GM19455 (cell line): ENCODE measurements at regions not wholly inside any gene's neighbourhood (a gene's known extent, or its start where the extent isn't known, plus 50 kb on each side); places are given as distances from the start of the nearest gene placed in this dataset.
A peak's percentile ranks its signal among the peaks of the same experiment; 100 is the strongest.

Source experiments
- ATAC-seq: cut with Tn5 transposase; IDR thresholded peaks from one replicate; pipeline ENCODE4 v1.9.1; 2021; ENCODE audit not compliant: unreplicated experiment

DNA sequence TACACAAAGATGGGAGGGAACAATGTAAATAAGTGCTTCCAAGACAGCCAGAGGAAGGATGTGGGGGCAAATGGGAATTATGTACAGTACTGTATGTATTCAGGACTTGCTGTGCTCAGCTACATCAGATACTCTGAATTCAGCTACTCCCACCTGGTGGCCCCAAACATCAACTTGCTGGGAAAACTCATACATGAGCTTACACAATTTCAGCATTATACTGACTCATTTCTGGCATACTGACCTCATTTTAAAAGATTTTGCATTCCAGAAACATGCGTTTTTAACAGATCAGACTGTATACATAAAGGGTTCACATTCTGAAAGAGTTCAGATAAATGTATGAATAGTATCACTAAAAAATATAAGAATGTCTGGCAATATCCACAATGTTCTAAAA is 59.7 kb downstream of the GPX5 start:
- no peak for ATAC-seq

DNA sequence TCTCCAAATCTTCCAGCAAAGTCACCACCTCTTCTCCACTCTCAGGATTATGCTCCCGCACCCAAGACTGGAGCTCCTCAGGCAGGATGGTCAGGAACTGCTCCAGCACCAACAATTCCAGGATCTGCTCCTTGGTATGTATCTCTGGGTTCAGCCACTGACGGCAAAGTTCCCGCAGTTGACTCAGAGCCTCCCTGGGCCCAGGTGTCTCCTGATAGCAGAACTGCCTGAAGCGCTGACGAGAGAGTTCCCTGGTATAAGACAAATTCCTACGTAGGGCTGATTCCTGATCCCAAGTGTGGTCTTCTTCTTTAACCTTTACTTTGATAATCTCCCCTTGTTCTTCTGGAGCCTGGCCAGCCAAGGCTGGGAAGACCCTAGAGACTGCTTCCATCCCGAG is 60.6 kb downstream of the GPX5 start:
- ATAC-seq: no peak

DNA sequence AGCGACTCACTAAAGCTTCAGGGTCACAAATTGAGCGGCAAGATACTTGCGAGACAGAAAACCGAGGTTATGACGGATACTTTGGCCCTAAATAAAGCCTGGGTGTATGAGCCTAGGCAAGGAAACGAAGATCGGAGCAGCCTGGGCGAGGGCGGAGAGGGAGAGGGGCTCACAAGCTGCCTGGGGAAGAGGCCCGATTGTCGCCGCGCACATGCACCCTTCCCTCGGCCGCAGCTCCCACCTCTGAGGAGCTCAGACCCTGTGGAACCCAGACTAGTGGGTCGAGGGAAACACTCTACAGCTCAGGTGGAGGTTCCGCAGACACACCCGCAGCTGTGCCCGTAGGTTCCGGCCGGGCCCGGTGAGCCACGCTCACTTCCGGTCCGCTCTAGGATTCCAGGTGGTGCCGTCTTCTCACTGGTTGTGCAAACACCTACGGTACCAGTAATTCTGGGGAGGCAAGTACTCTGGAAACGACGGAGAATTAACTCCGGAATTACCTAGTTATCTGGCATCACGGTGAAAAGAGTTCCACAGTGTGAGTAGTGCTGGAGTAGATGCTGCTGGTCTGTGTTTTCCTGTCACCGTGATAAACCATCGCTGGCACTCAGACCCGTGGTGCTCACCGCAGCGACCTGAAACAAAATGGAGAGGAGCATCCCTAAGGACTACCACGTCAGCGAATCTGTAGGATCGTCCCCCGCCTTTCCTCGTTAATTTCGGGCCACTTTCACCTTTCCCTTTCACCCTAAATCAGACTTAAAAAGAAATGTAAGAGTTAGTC is 61.5 kb downstream of the GPX5 start:
- peak; percentile 79 for ATAC-seq

DNA sequence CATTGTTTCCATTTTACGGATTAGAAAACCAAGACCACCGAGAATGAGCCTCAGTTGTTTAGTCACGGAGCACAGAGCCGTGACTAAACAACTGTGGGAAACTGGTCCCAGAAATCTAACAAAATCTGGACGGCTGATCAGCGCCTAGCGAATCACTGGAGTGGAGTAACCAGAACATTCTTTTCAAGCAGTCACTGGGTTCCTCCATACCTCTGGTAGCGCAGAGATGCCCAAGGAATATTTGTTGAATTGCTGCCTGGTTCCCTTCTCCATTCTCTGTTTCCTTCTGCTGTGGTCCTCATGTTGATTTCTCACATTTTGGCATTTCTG is 62.0 kb downstream of the GPX5 start:
- ATAC-seq: no peak

DNA sequence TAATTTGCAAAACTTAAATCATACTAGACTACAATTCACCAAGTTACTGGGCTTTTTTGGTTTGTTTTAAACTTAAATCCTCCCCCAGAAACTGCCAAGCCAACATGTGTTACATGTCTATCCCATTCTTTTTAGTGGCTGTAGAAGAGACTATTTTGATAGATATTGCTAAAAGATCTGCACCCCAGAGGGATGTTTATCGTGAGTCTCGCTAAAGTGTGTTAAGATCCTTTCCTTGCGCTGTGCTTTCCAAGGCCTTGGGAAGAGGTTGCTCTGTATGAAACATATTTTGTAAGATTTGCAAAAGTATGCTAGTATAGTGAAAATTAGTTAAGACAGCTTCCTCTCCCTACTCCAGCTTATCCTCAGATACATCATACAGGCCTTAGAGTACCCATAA is 63.0 kb downstream of the GPX5 start:
- no peak for ATAC-seq

DNA sequence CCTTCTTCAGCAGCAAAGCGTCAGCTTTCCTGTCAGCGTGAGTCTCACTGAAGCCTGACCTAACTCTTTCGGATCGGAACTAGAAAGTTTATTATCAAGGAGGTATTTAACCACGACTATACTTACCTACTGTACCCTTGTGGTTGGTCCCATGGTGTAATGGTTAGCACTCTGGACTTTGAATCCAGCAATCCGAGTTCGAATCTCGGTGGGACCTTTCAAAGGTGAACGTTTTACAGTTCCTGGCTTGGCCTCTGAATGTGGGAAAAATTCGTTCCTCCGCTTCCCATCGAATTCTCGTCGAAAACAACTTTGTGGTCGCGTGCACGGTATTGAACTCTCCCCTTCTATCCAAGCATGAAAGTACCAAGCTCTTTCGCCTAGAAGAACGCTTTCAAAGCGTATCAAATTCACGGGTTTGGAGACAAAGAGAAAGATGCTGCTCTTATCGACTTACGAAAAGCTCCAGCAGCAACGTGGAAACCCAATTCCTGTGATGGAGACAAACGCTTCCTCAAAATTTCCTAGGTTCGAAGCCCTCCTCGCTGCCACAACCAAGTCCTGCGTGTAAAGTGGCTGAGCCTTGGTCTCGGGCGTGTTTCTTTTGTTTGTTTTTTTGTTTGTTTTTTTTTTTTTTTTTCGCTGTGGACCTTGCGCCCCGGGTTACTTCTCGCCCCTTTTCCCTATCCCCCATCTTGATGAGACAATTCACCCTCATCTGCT is 63.7 kb downstream of the GPX5 start:
- no peak for ATAC-seq

DNA sequence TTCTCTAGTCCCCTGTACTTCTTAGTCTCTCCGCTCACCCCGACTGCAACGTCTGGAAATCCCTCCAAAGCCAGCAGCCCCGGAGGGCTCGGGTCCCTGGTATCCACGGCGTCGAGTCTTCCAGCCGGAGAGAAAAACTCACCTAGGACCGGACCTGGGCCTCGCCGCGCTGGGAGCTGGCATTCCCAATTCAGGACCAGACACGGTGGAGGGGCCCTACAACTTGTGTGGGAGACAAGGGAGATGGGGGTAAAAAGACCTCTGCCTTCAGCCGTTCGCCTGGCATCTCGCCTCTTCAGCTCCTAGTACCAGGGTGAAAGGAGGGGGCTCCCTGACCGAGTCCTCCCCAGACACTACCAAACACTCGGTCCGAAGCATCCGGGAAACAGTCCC is 64.3 kb downstream of the GPX5 start:
- no peak for ATAC-seq

DNA sequence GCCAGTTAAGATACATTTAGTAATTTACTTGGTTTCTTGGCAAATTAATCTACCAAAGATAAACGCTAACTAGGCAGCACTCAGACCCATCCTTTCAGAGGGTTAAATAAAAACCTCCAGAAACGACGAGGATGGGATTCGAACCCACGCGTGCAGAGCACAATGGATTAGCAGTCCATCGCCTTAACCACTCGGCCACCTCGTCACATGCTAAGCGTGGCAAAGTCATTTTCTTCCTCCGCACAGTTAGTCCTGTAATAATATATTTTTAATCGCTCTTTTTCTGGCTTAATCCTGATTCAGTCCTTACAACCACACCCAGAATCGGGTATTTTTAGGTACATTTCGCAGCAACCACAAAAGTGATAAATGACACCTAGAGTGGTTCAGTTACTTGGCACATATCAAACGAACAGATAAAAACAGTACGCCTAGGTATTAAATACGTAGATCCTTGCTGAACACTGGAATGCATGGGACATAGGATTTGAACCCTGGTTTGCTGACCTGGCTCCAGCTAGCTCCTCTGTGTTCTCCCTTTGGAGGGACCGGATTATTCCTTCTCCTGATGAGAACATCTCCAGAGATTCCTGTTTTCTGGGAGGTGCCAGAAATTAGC is 71.6 kb downstream of the GPX5 start:
- ATAC-seq: no peak

DNA sequence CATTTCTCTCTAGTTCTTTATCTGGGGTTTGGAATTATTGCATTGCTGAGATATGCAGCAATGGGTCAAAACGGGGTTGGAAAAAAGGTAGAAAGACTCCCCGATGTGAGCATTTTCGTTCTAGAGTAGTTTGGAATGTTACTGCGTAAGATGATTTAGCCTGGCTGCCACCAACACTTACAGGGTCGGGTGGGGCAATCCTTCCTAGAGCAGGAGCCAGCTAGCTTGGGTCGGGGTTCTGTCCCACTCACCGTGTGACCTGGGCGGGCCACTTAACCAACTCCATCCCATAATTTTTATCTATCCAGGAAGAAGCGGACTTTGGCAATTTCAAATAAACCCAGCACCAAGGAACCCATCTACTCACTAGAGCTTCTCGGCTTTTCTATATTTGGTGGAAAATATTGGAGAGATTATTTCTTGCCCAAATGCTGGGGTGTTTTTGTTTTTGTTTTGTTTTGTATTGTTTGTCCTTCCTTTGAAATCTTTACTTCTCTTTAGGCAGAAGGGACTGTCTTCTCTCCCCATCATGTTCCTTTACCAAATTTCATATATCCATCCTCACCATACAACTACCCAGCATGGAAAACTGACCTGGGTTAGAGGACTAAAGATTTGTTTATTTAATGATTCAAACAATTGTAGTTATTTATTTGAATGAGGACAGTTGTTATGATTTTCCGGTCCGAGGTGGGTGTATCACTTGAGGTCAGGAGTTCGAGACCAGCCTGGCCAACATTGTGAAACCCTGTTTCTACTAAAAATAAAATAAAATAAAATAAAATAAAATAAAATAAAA is 72.4 kb downstream of the GPX5 start:
- ATAC-seq: no peak

DNA sequence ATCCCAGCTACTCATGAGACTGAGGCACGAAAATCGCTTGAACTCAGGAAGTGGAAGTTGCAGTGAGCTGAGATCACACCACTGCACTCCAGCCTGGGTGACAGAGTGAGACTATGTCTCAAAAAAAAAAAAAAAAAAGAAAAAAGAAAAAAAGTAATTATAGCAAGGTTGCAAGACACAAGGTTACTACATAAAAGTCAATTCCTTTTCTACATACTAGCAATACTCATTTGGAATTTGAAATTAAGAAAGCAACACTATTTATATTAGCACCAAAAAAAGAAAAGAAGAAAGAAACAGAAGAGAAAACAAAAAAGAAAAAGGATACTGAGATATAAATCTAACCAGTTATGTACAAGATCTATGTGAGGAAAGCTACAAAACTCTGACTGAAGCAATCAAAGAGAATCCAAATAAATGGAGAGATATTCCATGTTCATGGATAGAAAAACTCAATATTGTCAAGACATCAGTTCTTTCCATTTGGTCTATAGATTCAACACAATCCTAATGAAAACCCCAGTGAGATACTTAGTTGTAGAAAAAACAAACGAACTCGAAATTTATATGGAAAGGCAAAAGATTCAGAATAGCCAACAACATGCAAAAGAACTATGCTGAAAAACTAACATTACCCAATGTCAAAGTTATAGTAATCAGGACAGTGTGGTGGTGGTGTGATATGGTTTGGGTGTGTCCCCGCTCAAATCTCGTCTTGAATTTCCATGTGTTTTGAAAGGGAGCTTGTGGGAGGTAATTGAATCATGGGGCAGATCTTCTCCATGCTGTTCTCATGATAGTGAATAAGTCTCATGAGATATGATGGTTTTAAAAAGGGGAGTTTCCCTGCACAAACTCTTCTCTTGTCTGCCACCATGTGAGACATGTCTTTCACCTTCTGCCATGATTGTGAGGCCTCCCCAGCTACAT is 73.3 kb downstream of the GPX5 start:
- ATAC-seq: no peak

DNA sequence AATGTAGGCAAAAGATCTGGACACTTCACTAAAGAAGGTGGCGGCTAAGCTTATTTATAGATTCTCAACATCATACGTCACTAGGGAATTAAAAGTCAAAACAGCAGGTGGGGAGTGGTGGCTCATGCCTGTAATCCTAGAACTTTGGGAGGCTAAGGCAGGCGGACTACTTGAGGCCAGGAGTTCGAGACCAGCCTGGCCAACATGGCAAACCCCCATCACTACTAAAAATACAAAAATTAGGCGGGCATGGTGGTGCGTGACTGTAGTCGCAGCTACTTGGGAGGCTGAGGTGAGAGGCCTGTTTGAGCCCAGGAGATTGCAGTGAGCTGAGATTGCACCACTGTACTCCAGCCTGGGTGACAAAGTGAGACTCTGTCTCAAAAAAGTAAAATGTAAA is 74.6 kb downstream of the GPX5 start:
- no peak for ATAC-seq

DNA sequence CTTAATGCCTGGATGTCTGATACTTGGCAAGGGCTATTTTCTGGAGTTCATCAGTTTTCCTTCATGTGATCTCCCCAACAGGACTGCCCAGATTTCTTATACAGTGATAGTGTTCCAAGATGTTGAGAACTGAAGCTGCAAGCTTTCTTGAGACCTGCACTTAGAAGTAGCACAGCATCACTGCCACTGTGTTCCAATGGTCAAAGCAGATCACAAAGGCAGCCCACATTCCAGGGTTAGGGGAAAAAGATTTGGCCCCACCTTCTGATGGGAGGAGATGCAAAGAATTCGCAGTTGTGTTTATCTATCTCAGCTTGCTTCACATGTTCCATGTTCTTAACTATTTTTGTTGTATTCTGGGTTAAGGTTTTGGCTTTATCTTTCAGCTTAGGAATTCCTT is 78.2 kb downstream of the GPX5 start:
- ATAC-seq: no peak

DNA sequence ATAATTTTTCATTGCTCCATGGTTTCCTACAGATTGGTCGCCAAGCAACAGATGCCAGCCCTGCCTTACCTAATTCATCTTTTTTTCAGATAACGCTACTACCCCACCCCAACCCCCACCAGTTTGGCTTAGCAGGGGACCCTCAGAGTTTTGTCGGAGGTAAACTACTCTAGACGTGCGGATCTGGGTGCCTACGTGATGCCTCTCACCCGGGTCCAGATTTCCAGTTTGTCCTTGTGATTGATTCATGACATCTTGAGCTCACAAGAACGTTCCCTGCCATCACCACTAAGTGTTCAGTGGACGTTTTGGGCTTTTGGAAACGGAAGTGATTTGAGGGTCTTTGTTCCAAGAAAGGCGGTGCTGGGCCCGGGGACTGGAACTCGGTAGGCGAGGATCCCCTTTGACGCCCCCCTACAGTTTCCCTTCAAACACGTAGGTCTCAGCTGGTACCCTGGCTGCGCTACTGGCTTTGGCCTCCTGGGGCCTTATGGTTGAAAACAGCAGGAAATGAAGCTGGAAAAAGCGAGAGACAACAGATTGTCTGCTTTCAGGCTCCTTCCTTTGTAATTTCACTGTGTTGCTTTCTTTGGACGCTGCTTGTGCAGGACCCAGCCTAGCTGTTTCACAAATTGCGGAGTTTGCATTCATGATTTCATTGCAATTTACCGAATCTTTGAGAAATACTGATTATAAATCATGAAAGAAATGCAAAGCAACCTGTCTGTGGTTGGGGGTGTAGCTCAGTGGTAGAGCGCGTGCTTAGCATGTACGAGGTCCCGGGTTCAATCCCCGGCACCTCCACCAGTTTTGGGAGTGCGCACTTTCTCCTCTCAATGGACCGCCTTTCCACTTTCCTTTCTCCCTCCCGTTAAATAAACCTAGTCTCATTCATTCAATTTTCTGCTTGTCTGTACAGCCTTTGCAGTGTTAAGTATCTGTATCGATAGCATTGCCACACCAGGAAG is 81.0 kb downstream of the GPX5 start:
- ATAC-seq: no peak

DNA sequence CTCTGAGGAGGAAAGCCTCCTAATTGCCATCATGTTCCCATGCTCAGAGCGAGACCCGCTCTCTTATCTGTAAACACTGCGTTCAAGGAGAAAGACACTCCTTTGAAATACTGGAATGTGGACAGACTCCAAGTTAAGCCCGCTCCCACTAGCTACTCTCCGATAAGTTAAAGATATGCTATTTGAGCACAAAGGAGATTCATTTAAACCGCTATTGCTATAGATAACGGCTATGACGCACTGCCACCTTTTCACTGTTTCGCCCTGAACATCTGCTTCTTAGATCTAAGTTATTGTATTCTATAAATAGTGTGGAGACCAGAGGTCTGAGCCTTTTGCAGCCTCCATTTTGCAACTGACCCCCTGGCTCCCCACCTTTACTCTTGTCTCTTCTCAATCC is 82.3 kb downstream of the GPX5 start:
- no peak for ATAC-seq

DNA sequence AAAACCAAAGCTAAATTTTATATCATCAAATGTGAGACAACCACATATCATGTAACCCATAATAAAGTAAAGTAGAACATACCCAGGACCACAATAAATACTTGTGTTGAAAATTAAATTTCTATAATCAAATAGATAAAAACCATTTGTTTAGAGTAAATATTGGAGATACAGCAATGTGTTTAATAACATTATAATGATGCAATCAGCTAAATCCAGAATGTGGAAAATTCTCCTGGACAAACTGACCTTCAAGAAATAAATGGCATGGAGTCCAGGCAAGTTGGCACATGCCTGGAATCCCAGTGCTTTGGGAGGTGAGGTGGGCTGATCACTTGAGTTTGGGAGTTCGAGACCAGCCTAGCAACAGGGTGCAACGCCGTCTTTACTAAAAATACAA is 84.0 kb downstream of the GPX5 start:
- ATAC-seq: no peak

DNA sequence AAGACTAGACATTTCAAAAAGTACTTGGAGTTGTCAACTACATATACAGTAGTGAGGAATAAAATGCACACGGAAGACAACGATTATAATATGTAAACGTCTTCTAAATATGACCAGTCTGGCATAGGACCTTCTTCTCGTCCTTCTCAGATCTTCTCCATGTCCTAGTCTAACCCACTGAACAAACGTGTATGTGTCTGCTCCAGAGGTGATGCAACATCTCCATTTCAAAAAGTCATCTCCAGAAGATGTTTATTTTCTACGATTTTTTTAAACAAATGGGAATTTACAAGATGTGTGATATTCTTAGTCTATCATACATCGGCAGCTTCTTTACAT is 89.9 kb downstream of the GPX5 start:
- ATAC-seq: no peak

DNA sequence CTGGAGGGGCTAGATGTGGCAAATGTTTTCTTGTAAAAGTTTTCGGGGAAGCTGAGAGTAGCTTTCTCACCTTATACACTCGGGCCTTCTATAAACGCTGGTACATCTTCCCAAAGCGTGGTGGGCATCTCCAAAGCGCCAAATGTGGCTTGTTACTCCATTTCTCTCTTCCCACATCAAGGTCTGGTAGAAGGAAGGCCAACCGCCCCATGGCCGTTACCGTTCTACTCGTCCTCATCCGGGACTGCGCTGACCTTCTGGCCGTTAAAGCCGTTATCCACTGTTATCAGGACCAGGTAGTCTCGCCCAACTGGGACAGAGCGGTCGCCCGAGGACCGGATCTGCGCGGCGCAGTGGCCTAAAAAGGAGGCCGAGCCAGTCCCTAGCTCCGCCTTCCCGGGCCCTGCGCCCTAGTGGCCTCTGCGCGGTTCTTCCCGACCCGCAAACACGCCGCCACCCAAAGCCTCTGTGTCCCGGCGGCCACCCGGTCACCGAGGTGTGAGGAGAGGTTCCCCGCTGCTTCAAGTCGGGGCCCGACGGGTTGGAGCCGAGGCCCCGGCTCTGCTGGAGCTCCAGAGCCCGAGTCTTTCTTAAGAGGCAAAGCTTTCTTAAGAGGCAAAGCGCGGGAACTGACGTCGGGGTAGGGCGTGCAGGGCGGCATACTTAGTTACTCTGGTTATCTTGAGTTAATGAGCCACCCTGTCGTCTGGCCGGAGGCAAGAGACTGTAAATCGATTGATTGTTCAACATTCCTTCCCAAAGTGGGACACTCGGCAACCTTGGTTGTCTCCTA is 90.5 kb downstream of the GPX5 start:
- no peak for ATAC-seq

DNA sequence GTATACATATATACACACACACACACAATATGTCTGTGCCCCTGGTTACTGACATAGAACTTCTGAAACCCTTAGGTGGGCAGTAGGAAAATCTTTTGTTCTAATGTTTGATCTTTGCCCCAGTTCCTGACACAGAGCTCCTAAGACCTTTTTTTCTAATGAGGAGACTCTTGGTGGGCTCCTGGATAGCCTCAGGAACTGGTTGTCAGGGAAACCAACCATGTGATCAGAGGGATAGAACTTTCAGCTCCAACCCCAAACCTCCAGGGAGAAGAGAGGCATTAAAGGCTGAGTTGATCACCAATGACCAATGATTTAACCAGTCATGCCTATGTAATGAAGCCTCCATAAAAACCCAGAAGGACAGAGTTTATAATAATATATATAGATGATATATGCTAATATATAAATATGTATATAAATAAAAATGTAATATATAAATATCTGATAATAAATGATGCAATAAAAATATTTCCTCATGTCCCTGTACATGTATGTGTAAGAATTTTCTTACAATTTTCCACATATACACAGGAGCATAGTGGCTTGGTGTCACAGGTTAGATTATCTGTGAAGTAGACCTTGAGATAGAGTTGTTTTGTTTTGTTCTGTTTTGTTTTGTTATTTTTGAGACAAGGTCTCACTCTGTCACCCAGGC is 93.3 kb downstream of the GPX5 start:
- no peak for ATAC-seq
